ENCODE measurements at regions not wholly inside any gene's neighbourhood (a gene's known extent, or its start where the extent isn't known, plus 50 kb on each side); places are given as distances from the start of the nearest gene placed in this dataset.
"Not testable (repeated sequence)": the region's sequence is repeated elsewhere in the genome, so short reads cannot be mapped to it uniquely, and the experiment has no call there.

DNA sequence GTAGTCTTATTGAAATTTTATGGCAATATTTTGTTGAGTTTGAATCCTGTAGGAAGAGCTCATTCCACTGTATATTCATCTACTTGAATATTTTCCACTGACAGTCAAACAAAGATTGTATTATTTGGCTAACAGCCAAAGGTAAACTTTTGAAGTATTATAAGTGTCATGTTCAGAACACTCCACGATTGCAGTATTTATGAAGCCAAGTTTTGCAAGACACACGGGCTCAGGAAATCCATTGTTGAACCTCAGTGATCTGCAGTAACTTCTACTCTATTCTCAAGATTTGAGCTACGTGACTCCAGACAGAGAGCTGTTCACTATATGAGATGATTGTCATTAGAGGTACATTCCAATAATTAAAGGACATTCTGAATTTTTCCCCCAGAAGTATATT lies 302.7 kb upstream of the ADGRL3 start:
- TF ChIP-seq, protein P1, sequence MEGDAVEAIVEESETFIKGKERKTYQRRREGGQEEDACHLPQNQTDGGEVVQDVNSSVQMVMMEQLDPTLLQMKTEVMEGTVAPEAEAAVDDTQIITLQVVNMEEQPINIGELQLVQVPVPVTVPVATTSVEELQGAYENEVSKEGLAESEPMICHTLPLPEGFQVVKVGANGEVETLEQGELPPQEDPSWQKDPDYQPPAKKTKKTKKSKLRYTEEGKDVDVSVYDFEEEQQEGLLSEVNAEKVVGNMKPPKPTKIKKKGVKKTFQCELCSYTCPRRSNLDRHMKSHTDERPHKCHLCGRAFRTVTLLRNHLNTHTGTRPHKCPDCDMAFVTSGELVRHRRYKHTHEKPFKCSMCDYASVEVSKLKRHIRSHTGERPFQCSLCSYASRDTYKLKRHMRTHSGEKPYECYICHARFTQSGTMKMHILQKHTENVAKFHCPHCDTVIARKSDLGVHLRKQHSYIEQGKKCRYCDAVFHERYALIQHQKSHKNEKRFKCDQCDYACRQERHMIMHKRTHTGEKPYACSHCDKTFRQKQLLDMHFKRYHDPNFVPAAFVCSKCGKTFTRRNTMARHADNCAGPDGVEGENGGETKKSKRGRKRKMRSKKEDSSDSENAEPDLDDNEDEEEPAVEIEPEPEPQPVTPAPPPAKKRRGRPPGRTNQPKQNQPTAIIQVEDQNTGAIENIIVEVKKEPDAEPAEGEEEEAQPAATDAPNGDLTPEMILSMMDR (IDR thresholded peaks at IDR 0.05): no peak
- TF ChIP-seq POLR2A (IDR thresholded peaks at IDR 0.05): no peak
- no peak for ATAC-seq
- intact Hi-C loops (cut with DNase I): no loop called here
- no peaks in the 10 kb centered on the region for H3K9me3 ChIP-seq
- H3K4me3 ChIP-seq: no peak overlapping the region
- H3K27me3 ChIP-seq: no peaks in the 10 kb centered on the region
- DNase-seq: no peak
- WGBS (ENCODE audit: insufficient coverage, low coverage, low lambda C conversion rate, missing lambda C conversion rate): 32% methylated on average over 3 of the region's 3 CpGs
- H3K27ac ChIP-seq: no peak overlapping the region
- no peaks in the 10 kb centered on the region for H3K4me1 ChIP-seq
- no peaks in the 10 kb centered on the region for H3K36me3 ChIP-seq

DNA sequence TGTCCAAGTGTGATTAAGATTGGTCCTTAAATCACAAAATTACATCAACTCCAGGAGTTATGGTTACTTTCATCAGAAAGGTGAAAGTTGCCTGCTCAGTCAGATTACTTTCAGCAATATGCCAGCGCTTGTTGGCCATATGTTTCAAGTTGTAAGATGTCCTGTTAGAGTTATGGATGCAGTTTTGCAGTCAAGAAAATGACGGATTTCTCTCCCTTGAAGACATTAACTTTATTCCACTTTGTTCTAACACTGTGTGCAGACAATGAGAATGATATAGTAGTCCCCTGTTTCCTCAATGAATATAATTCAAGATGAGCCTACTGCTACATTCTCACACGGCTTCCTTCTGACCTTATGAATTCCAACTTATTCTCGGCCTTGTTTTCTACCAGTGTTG lies 295.0 kb upstream of the ADGRL3 start:
- WGBS (ENCODE audit: insufficient coverage, low coverage, low lambda C conversion rate, missing lambda C conversion rate): 66% methylated on average over 4 of the region's 4 CpGs
- TF ChIP-seq POLR2A (IDR thresholded peaks at IDR 0.05): no peak
- TF ChIP-seq, protein P1 (IDR thresholded peaks at IDR 0.05): no peak
- ATAC-seq: no peak
- Histone ChIP-seq H3K9me3 (no peaks in the 10 kb centered on the region), H3K27me3 (no peaks in the 10 kb centered on the region), H3K36me3 (no peaks in the 10 kb centered on the region), H3K27ac (no peak overlapping the region), H3K4me3 (no peak overlapping the region), H3K4me1 (no peaks in the 10 kb centered on the region)
- DNase-seq: no peak
- intact Hi-C loops (cut with DNase I): no loop called here

DNA sequence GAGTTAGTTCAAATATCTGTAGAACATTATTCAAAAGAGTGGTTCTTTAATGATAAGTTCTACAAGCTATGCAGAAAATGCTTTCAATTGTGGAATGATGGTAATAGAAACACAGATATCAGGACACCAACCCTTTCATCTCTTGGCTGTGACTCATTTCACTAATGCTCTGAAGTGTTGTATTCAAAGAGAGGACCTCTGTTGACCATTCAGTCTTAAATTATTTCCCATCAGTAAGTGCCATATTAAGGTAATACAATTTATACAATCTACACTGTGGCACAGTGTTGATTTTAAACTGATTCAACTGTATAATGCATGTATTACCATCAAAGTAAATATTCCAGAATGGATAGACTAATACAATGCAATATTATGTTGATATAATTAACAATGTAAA lies 289.0 kb upstream of the ADGRL3 start:
- ATAC-seq (no peak), DNase-seq (no peak)
- H3K9me3 ChIP-seq: no peaks in the 10 kb centered on the region
- no peaks in the 10 kb centered on the region for H3K36me3 ChIP-seq
- H3K4me1 ChIP-seq: no peaks in the 10 kb centered on the region
- H3K4me3 ChIP-seq: no peak overlapping the region
- TF ChIP-seq POLR2A (IDR thresholded peaks at IDR 0.05): no peak
- TF ChIP-seq, protein P1 (IDR thresholded peaks at IDR 0.05): no peak
- H3K27me3 ChIP-seq: no peaks in the 10 kb centered on the region
- intact Hi-C loops (cut with DNase I): no loop called here
- H3K27ac ChIP-seq: no peak overlapping the region

DNA sequence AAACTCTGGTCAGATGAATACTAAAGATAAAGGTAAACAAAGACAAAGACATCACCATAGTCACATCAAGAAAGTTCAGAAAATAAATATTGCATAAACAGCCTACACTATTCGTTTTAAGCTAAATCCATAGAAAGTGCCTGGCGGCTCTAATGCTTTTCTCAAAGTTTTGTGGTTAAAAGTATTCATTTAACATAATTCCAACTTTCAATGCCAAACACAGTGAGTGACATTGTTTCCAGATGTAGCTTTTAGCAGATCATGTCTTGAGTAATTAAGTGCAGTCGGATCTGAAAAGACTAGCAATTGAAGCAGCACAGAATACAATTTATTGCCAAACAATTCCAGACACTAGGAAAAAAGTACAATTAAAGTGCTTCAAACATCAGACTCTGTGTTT lies 287.1 kb upstream of the ADGRL3 start:
- intact Hi-C loops (cut with DNase I): no loop called here

DNA sequence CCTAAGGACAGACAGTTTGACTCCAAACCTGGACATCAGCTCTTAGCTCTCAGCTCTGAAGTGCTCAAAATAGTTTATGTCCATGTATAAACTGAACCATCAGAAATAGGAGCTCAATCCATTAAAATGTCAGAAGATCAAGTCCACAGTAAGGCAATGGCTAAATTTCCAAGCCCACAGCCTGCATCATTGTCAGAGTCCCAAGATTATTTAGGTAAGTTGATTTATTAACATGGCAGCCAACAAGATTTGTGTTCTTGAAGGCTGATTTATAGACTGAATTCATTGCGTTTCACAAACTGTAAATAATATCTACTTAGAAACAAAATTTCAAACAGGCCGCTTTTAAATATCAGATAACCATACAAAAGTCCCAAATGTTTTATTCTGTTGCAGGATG lies 286.5 kb upstream of the ADGRL3 start:
- Histone ChIP-seq H3K4me3 (no peak overlapping the region), H3K27ac (no peak overlapping the region), H3K36me3 (no peaks in the 10 kb centered on the region), H3K4me1 (no peaks in the 10 kb centered on the region), H3K27me3 (no peaks in the 10 kb centered on the region), H3K9me3 (no peaks in the 10 kb centered on the region)
- ATAC-seq (no peak), DNase-seq (no peak)
- TF ChIP-seq POLR2A (IDR thresholded peaks at IDR 0.05): no peak
- TF ChIP-seq, protein P1 (IDR thresholded peaks at IDR 0.05): no peak
- intact Hi-C loops (cut with DNase I): no loop called here
- 68% methylated on average over 2 of the region's 2 CpGs for WGBS (ENCODE audit: insufficient coverage, low coverage, low lambda C conversion rate, missing lambda C conversion rate)

More for the DNA sequence above, 287.1 kb upstream of the ADGRL3 start:
- Histone ChIP-seq H3K4me3 (no peak overlapping the region), H3K4me1 (no peaks in the 10 kb centered on the region), H3K27ac (no peak overlapping the region), H3K27me3 (no peaks in the 10 kb centered on the region), H3K9me3 (no peaks in the 10 kb centered on the region), H3K36me3 (no peaks in the 10 kb centered on the region)
- 40% methylated on average over 3 of the region's 3 CpGs for WGBS (ENCODE audit: insufficient coverage, low coverage, low lambda C conversion rate, missing lambda C conversion rate)
- TF ChIP-seq POLR2A (IDR thresholded peaks at IDR 0.05): no peak
- TF ChIP-seq, protein P1 (IDR thresholded peaks at IDR 0.05): no peak
- ATAC-seq (no peak), DNase-seq (no peak)

DNA sequence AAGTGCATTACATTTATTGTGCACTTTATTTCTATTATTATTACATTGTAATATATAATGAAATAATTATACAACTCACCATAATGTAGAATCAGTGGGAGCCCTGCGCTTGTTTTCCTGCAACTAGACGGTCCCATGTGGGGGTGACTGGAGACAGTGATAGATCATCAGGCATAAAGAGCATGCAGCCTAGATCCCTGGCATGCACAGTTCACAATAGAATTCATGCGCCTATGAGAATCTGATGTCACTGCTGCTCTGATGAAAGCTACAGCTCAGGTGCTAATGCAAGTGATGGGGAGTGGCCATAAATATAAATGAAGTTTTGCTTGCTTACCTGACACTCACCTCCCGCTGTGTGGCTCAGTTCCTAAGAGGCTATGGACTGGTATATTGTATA lies 278.4 kb upstream of the ADGRL3 start:
- 68% methylated on average over 3 of the region's 4 CpGs for WGBS (ENCODE audit: insufficient coverage, low coverage, low lambda C conversion rate, missing lambda C conversion rate)
- ATAC-seq; H3K27me3 ChIP-seq; intact Hi-C loops (cut with DNase I); H3K4me3 ChIP-seq; H3K36me3 ChIP-seq; H3K9me3 ChIP-seq; DNase-seq; H3K27ac ChIP-seq; H3K4me1 ChIP-seq: not testable (repeated sequence)

All from right lobe of liver (tissue), 6 donors.